ENCODE measurements at regions not wholly inside any gene's neighbourhood (a gene's known extent, or its start where the extent isn't known, plus 50 kb on each side); places are given as distances from the start of the nearest gene placed in this dataset.

GRCh38 chr2:37852585-37853014 is 72.5 kb upstream of the RMDN2 start:
- no peak for DNase-seq (ENCODE audit: low read depth)
- H3K4me3 ChIP-seq (ENCODE audit: low read depth, low read length) = no peak overlapping the region

- DNase-seq (ENCODE audit: low read depth) = no peak
- no peak overlapping the region for H3K4me3 ChIP-seq (ENCODE audit: low read depth, low read length)
These were observed 70.3 kb upstream of the RMDN2 start for GRCh38 chr2:37854676-37855282.

GRCh38 chr2:37855283-37856041 is 69.6 kb upstream of the RMDN2 start:
- H3K4me3 ChIP-seq (ENCODE audit: low read depth, low read length) = no peak overlapping the region
- no peak for DNase-seq (ENCODE audit: low read depth)

GRCh38 chr2:37856101-37856751 is 68.9 kb upstream of the RMDN2 start:
- H3K4me3 ChIP-seq (ENCODE audit: low read depth, low read length) = no peak overlapping the region
- no peak for DNase-seq (ENCODE audit: low read depth)

GRCh38 chr2:37857575-37858399 is 67.3 kb upstream of the RMDN2 start:
- H3K4me3 ChIP-seq (ENCODE audit: low read depth, low read length) = no peak overlapping the region
- DNase-seq (ENCODE audit: low read depth) = no peak

- no peak for DNase-seq (ENCODE audit: low read depth)
- no peak overlapping the region for H3K4me3 ChIP-seq (ENCODE audit: low read depth, low read length)
These were observed 66.7 kb upstream of the RMDN2 start for GRCh38 chr2:37858400-37858711.

GRCh38 chr2:37858725-37859267 is 66.3 kb upstream of the RMDN2 start:
- DNase-seq (ENCODE audit: low read depth) = no peak
- no peak overlapping the region for H3K4me3 ChIP-seq (ENCODE audit: low read depth, low read length)

GRCh38 chr2:37862620-37863019 is 62.5 kb upstream of the RMDN2 start:
- no peak for DNase-seq (ENCODE audit: low read depth)
- H3K4me3 ChIP-seq (ENCODE audit: low read depth, low read length) = no peak overlapping the region

GRCh38 chr2:37864217-37864616 is 60.9 kb upstream of the RMDN2 start:
- DNase-seq (ENCODE audit: low read depth) = no peak
- H3K4me3 ChIP-seq (ENCODE audit: low read depth, low read length) = no peak overlapping the region

- no peak for DNase-seq (ENCODE audit: low read depth)
- no peak overlapping the region for H3K4me3 ChIP-seq (ENCODE audit: low read depth, low read length)
These were observed 59.4 kb upstream of the RMDN2 start for GRCh38 chr2:37865640-37866039.

- DNase-seq (ENCODE audit: low read depth) = no peak
- no peak overlapping the region for H3K4me3 ChIP-seq (ENCODE audit: low read depth, low read length)
These were observed 58.7 kb upstream of the RMDN2 start for GRCh38 chr2:37866171-37866934.

- no peak for DNase-seq (ENCODE audit: low read depth)
- H3K4me3 ChIP-seq (ENCODE audit: low read depth, low read length) = no peak overlapping the region
These were observed 57.9 kb upstream of the RMDN2 start for GRCh38 chr2:37867166-37867565.

GRCh38 chr2:37868866-37869265 is 56.2 kb upstream of the RMDN2 start:
- DNase-seq (ENCODE audit: low read depth) = no peak
- no peak overlapping the region for H3K4me3 ChIP-seq (ENCODE audit: low read depth, low read length)

GRCh38 chr2:37869304-37869703 is 55.8 kb upstream of the RMDN2 start:
- no peak for DNase-seq (ENCODE audit: low read depth)
- H3K4me3 ChIP-seq (ENCODE audit: low read depth, low read length) = no peak overlapping the region

GRCh38 chr2:37869771-37870170 is 55.3 kb upstream of the RMDN2 start:
- DNase-seq (ENCODE audit: low read depth) = no peak
- H3K4me3 ChIP-seq (ENCODE audit: low read depth, low read length) = no peak overlapping the region

- H3K4me3 ChIP-seq (ENCODE audit: low read depth, low read length) = no peak overlapping the region
- DNase-seq (ENCODE audit: low read depth) = peak; percentile 57
These were observed 54.3 kb upstream of the RMDN2 start for GRCh38 chr2:37870829-37871228.

- DNase-seq (ENCODE audit: low read depth) = no peak
- H3K4me3 ChIP-seq (ENCODE audit: low read depth, low read length) = no peak overlapping the region
These were observed 53.5 kb upstream of the RMDN2 start for GRCh38 chr2:37871456-37872191.

GRCh38 chr2:37872192-37872750 is 52.8 kb upstream of the RMDN2 start:
- no peak overlapping the region for H3K4me3 ChIP-seq (ENCODE audit: low read depth, low read length)
- DNase-seq (ENCODE audit: low read depth) = no peak
